ENCODE measurements at regions not wholly inside any gene's neighbourhood (a gene's known extent, or its start where the extent isn't known, plus 50 kb on each side); places are given as distances from the start of the nearest gene placed in this dataset.

DNA sequence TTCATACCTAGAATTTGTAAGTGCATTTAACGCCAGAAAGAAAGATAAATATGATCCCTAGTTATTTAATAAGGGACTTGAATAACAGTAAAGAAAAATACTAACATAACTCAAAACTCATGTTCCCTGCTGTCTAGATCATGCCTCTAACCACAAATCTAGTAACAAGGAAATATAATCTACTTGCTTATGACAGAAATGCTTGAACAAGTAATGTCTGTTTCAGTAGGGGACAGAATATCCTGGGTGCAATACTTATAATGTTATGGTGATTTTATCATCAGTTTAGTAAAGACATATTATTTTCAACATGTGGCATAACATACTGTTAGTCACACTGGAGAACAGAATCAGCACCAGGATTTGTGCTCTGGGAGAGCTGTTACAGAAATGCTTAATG is 861.9 kb upstream of the SLITRK1 start:
- ChIA-PET POLR2A (no interaction called here), CTCF (no interaction called here)
- Histone ChIP-seq H3K79me2 (ENCODE audit: control insufficient read depth, insufficient read depth, low read length) (no peaks in the 10 kb centered on the region), H3K27me3 (replicated peaks in 1 of 4; ENCODE audit: control extremely low read depth in 1 of 4, control insufficient read depth in 3 of 4, insufficient read depth in 4 of 4, low read length in 3 of 4) (no peaks in the 10 kb centered on the region), H4K20me1 (ENCODE audit: control insufficient read depth, insufficient read depth, low read length, poor library complexity, severe bottlenecking) (no peaks in the 10 kb centered on the region), H3K27ac (ENCODE audit: low read length in 2 of 2) (no peak overlapping the region), H3K9me3 (ENCODE audit: control extremely low read depth in 1 of 3, control insufficient read depth in 2 of 3, insufficient read depth in 1 of 3, low read length in 2 of 3) (no peaks in the 10 kb centered on the region), H3K36me3 (replicated peaks in 1 of 2; ENCODE audit: control extremely low read depth in 1 of 2, control insufficient read depth in 1 of 2, extremely low read depth in 1 of 2, insufficient read depth in 2 of 2, low read length in 1 of 2) (no peaks in the 10 kb centered on the region), H3K4me1 (ENCODE audit: control insufficient read depth in 2 of 2, insufficient read depth in 2 of 2, low read length in 2 of 2) (no peaks in the 10 kb centered on the region), H3K9ac (ENCODE audit: low read length) (no peak overlapping the region), H3K4me2 (replicated peaks; ENCODE audit: low read depth, low read length, poor library complexity, severe bottlenecking) (no peak overlapping the region), H3K4me3 (ENCODE audit: control extremely low read depth in 1 of 5, extremely low read depth in 1 of 5, insufficient read depth in 1 of 5, low read depth in 2 of 5, low read length in 4 of 5) (no peak overlapping the region), H2AFZ (ENCODE audit: insufficient read depth, low read depth, low read length, poor library complexity, severe bottlenecking) (no peak overlapping the region)
- intact Hi-C loops (cut with micrococcal nuclease): no loop called here
- Mint-ChIP-seq H3K27ac (no peak overlapping the region), H3K4me1 (no peaks in the 10 kb centered on the region), H3K4me3 (no peak overlapping the region), H3K9me3 (ENCODE audit: insufficient read depth) (peaks cover 3% of the 10 kb centered on the region), H3K27me3 (no peaks in the 10 kb centered on the region)
- ATAC-seq (ENCODE audit: low read depth) (no peak), DNase-seq (no peak)
- TF ChIP-seq EZH2 (IDR thresholded peaks at IDR 0.05; ENCODE audit: borderline replicate concordance, insufficient read depth, low read depth, low read length, poor library complexity, severe bottlenecking): no peak
- TF ChIP-seq, protein P1, sequence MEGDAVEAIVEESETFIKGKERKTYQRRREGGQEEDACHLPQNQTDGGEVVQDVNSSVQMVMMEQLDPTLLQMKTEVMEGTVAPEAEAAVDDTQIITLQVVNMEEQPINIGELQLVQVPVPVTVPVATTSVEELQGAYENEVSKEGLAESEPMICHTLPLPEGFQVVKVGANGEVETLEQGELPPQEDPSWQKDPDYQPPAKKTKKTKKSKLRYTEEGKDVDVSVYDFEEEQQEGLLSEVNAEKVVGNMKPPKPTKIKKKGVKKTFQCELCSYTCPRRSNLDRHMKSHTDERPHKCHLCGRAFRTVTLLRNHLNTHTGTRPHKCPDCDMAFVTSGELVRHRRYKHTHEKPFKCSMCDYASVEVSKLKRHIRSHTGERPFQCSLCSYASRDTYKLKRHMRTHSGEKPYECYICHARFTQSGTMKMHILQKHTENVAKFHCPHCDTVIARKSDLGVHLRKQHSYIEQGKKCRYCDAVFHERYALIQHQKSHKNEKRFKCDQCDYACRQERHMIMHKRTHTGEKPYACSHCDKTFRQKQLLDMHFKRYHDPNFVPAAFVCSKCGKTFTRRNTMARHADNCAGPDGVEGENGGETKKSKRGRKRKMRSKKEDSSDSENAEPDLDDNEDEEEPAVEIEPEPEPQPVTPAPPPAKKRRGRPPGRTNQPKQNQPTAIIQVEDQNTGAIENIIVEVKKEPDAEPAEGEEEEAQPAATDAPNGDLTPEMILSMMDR (IDR thresholded peaks at IDR 0.05): no peak
- WGBS (ENCODE audit: insufficient coverage): no CpG with 5 or more reads among the region's 1 CpG

DNA sequence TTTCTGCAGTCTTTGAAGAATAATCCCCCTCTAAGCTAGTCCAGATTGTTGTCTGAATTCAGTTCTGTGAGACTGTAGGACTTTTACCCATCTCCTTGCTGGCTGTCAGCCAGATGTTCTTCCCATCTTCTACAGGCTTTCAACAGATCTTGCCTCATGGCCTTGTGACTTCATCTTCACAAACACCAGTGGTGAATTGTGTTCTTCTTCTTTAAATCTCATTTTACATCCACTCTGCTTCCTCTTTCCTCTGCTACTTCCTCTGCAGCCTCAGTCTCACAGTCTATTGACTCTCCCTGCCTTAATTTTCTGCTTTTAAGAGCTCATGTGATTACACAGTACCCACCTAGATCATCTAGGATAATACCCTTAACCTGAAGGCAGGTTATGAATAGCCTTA is 859.0 kb upstream of the SLITRK1 start:
- no peaks in the 10 kb centered on the region for H4K20me1 ChIP-seq (ENCODE audit: control insufficient read depth, insufficient read depth, low read length, poor library complexity, severe bottlenecking)
- ATAC-seq (ENCODE audit: low read depth) (no peak), DNase-seq (no peak)
- no peak overlapping the region for H3K9ac ChIP-seq (ENCODE audit: low read length)
- no peak overlapping the region for H2AFZ ChIP-seq (ENCODE audit: insufficient read depth, low read depth, low read length, poor library complexity, severe bottlenecking)
- H3K9me3 Mint-ChIP-seq (ENCODE audit: insufficient read depth): no peaks in the 10 kb centered on the region
- H3K9me3 ChIP-seq (ENCODE audit: control extremely low read depth in 1 of 3, control insufficient read depth in 2 of 3, insufficient read depth in 1 of 3, low read length in 2 of 3): no peaks in the 10 kb centered on the region
- H3K36me3 ChIP-seq (replicated peaks in 1 of 2; ENCODE audit: control extremely low read depth in 1 of 2, control insufficient read depth in 1 of 2, extremely low read depth in 1 of 2, insufficient read depth in 2 of 2, low read length in 1 of 2): no peaks in the 10 kb centered on the region
- no peak overlapping the region for H3K27ac Mint-ChIP-seq
- TF ChIP-seq, protein P1 (IDR thresholded peaks at IDR 0.05): no peak
- no peak for TF ChIP-seq EZH2 (IDR thresholded peaks at IDR 0.05; ENCODE audit: borderline replicate concordance, insufficient read depth, low read depth, low read length, poor library complexity, severe bottlenecking)
- H3K79me2 ChIP-seq (ENCODE audit: control insufficient read depth, insufficient read depth, low read length): no peaks in the 10 kb centered on the region
- intact Hi-C loops (cut with micrococcal nuclease): no loop called here
- H3K4me1 Mint-ChIP-seq: no peaks in the 10 kb centered on the region
- H3K4me2 ChIP-seq (replicated peaks; ENCODE audit: low read depth, low read length, poor library complexity, severe bottlenecking): no peak overlapping the region
- H3K27me3 ChIP-seq (replicated peaks in 1 of 4; ENCODE audit: control extremely low read depth in 1 of 4, control insufficient read depth in 3 of 4, insufficient read depth in 4 of 4, low read length in 3 of 4): no peaks in the 10 kb centered on the region
- POLR2A ChIA-PET: no interaction called here
- no peak overlapping the region for H3K4me3 Mint-ChIP-seq
- H3K27me3 Mint-ChIP-seq: no peaks in the 10 kb centered on the region
- no peak overlapping the region for H3K27ac ChIP-seq (ENCODE audit: low read length in 2 of 2)
- no peaks in the 10 kb centered on the region for H3K4me1 ChIP-seq (ENCODE audit: control insufficient read depth in 2 of 2, insufficient read depth in 2 of 2, low read length in 2 of 2)
- CTCF ChIA-PET: no interaction called here
- H3K4me3 ChIP-seq (ENCODE audit: control extremely low read depth in 1 of 5, extremely low read depth in 1 of 5, insufficient read depth in 1 of 5, low read depth in 2 of 5, low read length in 4 of 5): no peak overlapping the region

Measured in B cell (primary cell).